C4-2B (cell line): ENCODE measurements at regions not wholly inside any gene's neighbourhood (a gene's known extent, or its start where the extent isn't known, plus 50 kb on each side); places are given as distances from the start of the nearest gene placed in this dataset.
"Not testable (repeated sequence)": the region's sequence is repeated elsewhere in the genome, so short reads cannot be mapped to it uniquely, and the experiment has no call there.

ENCODE experiments used
- H3K27ac ChIP-seq: fragments of 450-650 bp; 2 replicates; pipeline ENCODE4 v1.5.1; 2017
- CTCF ChIP-seq: fragments of 450-650 bp; conservative IDR thresholded peaks from 2 replicates; pipeline ENCODE4 v1.5.1; 2017; ENCODE audit warnings: mild to moderate bottlenecking
- ZFX ChIP-seq: fragments of 450-650 bp; IDR thresholded peaks from 2 replicates; pipeline ENCODE4 v1.6.1; 2017

DNA sequence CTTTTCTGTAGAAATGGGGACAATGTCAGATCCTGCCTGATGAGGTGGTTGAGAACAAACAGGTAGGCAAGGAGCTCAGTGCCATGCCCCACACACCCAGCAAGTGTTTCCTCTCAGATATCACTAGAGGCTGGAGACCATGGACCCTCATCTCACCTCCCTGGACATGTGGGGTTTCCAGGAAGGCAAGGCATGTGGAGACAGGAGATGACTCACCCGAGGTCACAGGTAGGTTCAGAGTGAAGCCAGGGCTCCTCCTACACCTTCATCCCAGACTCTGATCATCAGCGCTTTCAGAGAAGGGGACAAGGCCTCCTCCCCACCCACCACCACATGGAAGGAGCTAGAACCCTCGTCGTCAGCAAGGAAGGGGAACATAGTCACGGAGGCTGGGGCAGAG, 69.2 kb downstream of the MATN1 start:
- TF ChIP-seq ZFX (no peak), CTCF (no peak)

GRCh38 chr1:30652152-30652841, 71.1 kb downstream of the MATN1 start:
- TF ChIP-seq CTCF: no peak
- TF ChIP-seq ZFX: no peak

More for the DNA sequence above, 69.2 kb downstream of the MATN1 start:
- no peak overlapping the region for H3K27ac ChIP-seq

GRCh38 chr1:30651395-30651794, 72.0 kb downstream of the MATN1 start:
- not testable (repeated sequence) for H3K27ac ChIP-seq

More at GRCh38 chr1:30652152-30652841, 71.1 kb downstream of the MATN1 start:
- no peak overlapping the region for H3K27ac ChIP-seq

DNA sequence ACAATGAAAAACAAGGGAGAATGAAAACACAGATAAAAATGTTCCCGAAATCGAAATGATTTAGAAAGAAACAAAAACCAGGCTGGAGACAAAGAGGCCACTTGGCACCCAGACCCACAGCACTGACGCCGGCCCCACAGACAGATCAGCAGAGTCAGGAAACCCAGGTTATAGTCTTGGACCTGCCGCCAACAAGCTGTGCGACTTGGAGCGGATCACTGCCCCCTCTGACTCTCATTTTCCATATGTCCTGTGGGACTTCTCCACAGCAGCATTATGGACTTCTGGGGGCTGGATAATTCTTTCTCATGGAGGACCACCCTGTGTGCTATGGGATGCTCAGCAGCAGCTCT, 72.4 kb downstream of the MATN1 start:
- no peak overlapping the region for H3K27ac ChIP-seq
- TF ChIP-seq ZFX (no peak), CTCF (no peak)

DNA sequence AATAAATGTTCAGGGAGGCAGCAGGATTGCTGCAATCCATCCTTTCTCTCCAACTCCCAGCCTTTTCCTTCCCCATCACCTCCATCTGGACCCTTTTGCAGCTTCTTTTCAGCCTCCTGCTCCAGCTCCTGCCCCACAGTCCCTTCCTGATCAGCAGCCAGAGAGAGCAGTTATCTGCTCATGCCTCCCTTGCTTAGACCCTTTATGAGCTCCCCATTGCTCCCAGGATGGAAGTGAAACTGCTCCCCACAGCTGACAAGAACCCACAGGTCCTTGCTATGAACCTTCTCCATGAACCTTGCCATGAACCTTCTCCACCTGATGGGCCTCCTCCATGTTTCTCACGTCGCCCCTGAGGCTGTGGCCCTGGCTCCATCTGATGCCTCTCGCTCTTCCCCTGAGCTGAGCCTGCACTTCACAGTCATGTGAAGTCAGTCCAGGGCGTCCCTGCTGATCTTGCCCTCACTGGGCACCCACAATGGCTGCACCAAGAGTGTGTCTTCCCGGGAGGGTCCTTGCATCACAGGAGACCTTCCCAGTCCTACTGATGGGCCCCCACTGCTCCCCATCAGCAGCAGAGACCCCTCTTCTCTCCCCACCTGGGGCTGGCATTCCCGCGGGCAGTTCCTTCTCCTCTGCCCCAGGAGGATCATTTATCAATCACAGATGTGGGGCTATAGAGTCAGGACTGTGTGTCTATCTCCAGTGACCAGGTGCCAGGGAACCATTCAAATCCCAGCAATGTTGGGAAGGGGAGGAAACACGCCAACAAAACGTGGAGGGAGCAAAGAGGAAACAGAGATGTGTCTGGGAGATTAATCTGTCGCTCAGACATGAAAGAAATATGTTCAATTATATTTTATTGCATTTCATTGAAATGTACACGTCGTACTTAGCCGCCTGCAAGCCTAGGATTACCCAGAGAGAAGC, 73.1 kb downstream of the MATN1 start:
- TF ChIP-seq CTCF (no peak), ZFX (no peak)

DNA sequence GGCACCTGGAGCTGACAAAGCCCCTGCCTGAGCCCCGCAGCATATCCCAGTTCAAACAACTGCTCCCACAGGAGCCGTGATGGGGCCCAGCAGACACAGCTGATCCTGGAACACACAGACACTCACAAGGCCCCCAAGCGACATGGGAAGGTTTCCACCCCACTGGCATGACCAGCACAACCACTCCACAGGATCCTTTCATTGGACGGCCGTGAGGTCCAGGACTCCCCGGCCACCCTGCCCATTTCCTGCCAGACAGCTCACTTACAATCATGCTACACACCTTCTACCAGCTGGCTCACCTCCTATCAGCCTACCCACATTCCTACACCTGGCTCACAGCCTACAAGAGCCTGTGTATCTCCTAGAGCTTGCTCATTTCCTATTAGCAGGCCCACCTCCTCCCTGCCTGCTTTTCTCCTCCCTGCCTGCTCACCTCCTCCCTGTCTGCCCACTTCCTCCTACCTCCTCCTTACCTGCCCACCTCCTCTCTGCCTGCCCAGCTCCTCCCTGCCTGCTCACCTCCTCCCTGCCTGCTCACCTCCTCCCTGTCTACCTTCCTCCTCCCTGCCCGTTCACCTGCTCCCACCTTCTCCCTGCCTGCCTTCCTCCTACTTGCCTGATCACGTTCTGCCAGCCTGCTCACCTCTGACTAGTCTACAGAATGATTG, 73.9 kb downstream of the MATN1 start:
- H3K27ac ChIP-seq: no peak overlapping the region
- TF ChIP-seq ZFX (no peak), CTCF (no peak)

More for the DNA sequence above, 73.1 kb downstream of the MATN1 start:
- no peak overlapping the region for H3K27ac ChIP-seq

DNA sequence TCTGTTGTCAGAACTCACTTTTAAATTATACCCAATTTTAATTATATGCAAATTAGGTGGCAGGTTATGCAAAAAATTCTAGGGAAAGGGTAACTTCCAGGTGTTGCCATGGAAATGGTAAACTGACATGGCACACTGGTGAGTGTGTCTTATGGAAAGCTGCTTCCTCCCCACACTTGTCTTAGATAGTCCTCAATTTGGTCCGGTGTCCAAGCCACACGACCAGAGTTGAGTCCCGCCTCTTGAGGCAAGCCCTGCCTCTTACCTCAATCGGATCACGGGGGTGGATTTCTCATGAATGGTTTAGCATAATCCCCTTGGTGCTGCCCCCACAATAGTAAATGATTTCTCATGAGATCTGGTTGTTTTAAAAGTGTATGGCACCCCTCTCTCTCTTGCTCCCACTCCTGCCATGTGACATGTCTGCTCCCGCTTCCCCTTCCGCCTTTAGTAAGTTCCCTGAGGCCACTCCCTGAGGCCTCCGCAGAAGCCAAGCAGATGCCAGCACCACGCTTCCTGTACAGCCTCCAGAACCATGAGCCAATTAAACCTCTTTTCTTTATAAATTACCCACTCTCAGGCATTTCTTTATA, 74.9 kb downstream of the MATN1 start:
- no peak overlapping the region for H3K27ac ChIP-seq
- TF ChIP-seq ZFX (no peak), CTCF (no peak)
